Kidney tubule cell (primary cell): ENCODE measurements at regions not wholly inside any gene's neighbourhood (a gene's known extent, or its start where the extent isn't known, plus 50 kb on each side); places are given as distances from the start of the nearest gene placed in this dataset.

ENCODE experiments used
- DNase-seq: peaks from one replicate; pipeline ENCODE4 v3.0.0-alpha.2; 2018; ENCODE audit warnings: low spot score

DNA sequence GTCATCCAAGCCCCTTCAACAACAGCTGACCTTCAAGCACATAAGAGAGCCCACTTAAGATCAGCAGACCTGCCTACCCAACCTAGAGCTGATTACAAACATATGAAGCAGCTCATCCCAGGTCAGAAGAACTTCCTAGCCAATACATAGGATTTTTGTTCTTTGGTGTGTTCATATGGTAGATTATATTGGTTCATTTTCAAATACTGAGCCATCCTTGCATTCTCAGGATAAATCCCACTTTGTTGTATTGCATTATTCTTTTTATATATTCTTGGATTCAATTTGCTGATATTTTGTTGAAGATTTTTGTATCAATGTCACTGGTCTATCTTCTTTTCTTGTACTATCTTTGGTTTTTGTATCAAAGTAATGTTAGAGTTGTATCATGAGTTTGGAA, 107.3 kb upstream of the STT3B start:
- no peak for DNase-seq

DNA sequence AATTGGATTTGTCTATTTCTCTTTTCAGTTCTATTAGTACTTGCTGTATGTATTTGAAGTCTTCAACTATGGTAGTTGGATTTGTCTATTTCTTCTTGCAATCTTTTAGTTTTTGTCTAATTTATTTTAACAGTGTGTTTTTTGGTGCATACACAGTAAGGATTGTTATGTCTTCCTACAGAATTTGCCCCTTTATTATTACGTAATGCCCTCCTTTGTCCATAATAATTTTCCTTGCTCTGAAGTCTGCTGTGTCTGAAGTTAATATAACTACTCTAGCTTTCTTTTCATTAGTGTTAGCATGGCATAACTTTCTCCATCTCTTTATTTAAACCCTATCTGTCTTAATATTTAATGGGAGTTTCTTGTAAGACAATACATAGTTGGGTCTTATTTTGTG, 105.1 kb upstream of the STT3B start:
- DNase-seq: no peak

GRCh38 chr3:31431321-31431720, 101.4 kb upstream of the STT3B start:
- DNase-seq: no peak

GRCh38 chr3:31432897-31433678, 99.6 kb upstream of the STT3B start:
- peak; percentile 85 for DNase-seq

DNA sequence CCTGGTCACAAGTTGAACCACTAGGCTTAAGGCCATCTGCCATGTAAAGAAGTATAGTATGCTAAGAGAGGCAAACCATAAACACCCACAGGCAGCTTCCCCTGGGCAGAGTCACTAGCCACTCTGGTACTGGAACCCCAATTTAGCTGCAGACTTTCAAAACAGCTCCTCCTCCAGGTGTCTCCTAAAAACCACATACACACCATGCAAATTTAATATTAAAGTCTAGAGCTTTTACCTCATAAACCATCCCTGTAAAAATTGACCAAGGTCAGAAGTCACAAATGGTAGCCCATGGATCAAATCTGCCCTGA, 99.1 kb upstream of the STT3B start:
- no peak for DNase-seq

GRCh38 chr3:31434819-31435218, 97.9 kb upstream of the STT3B start:
- DNase-seq: no peak

GRCh38 chr3:31436830-31437229, 95.9 kb upstream of the STT3B start:
- DNase-seq: no peak

DNA sequence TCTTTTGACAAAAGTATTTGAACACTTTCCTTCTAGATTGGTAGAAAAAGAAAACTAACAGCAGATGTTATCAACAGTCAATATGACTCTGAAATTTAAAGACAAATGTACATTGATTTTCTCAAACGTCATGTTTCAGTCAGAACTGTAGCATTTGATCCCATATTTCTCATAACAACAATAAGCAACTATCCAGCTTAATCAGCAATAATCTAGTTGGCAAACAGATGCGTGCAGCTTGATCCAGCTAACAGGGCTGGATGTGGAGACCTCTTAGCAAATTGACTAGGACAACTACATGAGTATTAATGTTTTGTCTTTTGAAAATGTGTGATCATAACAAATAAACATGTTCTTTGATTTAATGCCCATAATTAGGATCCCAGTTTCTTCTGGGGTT, 94.0 kb upstream of the STT3B start:
- DNase-seq: no peak

DNA sequence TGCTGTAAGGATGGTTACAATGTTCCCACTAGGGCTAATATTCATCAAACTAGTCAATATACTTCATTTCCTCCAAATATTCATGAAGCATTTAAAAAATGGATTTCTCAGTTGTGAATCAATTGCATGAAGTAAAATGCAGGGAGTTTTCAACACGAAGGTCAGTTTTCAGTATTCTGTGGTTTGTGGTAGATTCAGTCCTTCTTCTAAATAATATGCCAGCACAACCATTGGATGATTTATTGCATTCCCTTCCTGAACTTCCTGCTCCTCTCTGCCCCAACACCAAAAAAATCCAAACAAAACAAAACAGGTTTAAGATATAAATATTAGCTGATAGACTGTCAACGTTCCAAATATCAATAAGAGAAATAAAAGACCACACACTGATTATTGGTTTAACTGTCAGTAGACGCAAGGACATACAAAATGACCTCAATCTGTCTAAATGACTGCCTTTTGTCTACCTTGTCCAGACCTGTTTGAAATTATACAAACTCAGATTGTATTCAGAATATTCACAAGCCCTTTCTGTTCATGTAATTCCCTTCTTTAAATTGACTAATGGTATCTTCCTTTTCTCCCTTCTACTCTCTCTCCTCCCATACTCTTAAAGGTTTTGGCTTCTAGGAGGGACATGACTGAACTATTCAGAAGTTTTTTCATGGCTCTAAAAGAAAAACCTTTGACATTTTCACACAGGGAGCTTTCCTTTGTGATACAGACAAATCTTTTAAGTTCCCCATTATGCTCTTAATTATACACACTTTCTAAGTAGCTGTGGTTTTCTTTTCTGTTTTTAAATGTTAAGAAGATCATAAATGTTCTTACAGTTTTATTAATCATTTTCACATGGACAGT, 92.6 kb upstream of the STT3B start:
- DNase-seq: no peak

DNA sequence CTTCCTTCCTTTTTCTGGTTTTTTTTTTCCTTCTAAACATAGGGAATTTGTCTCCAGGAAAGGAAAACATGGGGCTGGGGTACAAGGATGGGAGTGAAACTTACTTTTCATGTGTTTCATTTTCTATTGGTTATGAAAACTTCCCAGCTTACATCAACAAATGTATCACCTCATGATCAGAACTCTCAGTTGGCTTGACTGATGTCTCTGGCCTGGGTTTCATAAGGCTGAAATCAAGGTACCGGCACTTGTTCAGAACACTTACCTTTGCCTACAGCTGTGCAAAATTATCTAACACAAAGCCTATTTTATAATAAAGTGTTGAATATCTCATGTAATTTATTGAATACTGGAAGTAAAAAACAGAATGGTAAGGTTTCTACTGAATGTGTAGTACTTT, 91.8 kb upstream of the STT3B start:
- DNase-seq: no peak

- DNase-seq: no peak
Measured at GRCh38 chr3:31442755-31443154, 90.0 kb upstream of the STT3B start.

GRCh38 chr3:31444220-31445142, 88.2 kb upstream of the STT3B start:
- DNase-seq: no peak

DNA sequence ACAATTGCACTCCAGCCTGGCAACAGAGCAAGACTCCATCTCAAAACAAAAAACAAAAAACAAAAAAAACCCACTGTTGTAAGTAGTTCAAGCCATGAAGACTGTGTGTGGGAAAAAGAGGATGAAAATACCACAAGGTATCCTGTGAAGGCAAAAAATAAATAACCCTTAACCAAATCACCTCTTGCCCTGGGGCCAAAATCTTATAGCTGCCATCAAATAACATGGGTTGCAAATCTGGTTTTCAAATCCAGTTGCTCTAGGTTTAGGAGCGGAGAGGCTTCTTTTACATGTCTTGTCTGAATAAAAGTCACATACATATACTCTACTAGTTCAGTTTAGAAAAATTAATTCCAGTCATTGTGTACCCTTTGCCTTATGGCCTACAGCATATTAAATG, 87.0 kb upstream of the STT3B start:
- no peak for DNase-seq

- DNase-seq: peak; percentile 50
Measured at GRCh38 chr3:31448035-31448881, 84.5 kb upstream of the STT3B start.

DNA sequence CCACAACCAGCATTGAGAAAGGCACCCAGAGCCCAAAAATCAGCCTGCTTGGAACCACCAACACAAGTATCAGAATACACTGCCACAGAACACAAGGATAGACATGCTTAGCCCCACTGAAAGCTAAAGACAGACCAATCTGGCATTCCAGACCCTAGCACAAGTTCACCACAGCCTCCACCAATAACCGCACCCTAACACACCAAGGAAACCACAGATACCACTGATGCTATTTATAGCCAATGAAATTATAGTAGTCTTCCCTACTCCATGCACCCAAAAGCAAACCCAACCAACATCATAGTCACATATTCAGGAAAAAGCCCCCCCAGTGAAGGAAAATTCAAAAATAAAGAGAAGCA, 83.9 kb upstream of the STT3B start:
- DNase-seq: no peak

GRCh38 chr3:31449318-31449717, 83.4 kb upstream of the STT3B start:
- no peak for DNase-seq

- DNase-seq: no peak
Measured at GRCh38 chr3:31450345-31450744, 82.4 kb upstream of the STT3B start.

GRCh38 chr3:31452495-31453106, 80.1 kb upstream of the STT3B start:
- no peak for DNase-seq

DNA sequence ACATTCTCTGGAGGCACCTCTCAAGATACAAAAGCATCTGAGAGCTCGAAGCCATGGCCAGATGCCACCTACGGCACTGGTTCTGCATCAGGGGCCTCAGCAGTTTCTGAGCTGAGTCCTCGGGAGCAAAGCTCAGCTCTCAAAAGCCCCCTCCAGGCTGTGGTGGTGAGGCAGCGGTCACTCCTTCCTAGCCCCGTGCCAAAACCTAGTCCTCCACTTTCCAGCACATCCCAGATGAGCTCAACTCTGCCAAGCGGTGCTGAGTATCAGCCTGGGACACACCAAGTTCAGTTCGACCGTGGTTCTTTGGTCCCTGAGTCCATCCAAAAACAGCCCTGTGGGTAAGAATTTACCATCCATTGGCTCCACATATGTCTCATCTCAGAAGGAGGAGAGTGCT, 79.3 kb upstream of the STT3B start:
- no peak for DNase-seq

GRCh38 chr3:31455524-31455923, 77.2 kb upstream of the STT3B start:
- DNase-seq: no peak

DNA sequence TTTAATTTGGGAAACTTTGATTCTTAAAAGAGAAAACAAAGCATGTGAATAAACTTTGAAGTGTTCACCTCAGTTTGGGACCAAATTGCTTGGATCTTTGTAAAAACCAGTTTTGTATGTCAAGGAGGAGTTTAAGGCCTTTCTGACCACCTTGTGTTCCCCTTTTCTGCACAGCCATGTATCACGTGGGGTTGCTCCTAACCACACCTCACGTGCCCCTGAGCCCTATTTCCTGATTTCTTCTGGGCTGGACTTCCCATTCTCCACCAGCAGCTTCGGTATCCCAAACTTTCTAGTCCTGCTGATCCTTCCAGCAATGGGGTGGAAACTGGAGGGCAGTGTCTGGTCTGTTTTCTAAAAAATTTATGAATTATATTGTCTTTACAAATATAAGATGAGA, 76.4 kb upstream of the STT3B start:
- DNase-seq: no peak
